ENCODE measurements at regions not wholly inside any gene's neighbourhood (a gene's known extent, or its start where the extent isn't known, plus 50 kb on each side); places are given as distances from the start of the nearest gene placed in this dataset.

DNA sequence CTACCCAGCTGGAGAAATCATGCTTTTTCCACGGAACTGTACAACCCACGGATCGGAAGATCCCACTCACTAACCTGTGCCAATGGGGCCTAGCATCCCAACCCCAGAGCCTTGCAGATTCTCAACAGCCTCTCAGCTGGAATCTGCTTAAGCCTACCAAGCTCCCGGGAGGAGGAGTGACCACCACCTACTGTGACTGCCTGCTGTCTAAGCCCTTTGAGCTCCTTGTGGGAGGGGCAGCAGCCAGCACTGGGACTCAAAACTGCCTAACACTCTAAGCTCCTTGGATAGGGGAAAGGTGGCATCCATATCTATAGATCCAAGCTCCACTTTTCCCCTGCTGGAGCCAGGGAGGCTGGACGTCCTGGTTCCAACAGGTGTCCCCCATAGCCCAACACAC, 254.4 kb upstream of the CNTNAP2 start:
- TF ChIP-seq, protein P1, sequence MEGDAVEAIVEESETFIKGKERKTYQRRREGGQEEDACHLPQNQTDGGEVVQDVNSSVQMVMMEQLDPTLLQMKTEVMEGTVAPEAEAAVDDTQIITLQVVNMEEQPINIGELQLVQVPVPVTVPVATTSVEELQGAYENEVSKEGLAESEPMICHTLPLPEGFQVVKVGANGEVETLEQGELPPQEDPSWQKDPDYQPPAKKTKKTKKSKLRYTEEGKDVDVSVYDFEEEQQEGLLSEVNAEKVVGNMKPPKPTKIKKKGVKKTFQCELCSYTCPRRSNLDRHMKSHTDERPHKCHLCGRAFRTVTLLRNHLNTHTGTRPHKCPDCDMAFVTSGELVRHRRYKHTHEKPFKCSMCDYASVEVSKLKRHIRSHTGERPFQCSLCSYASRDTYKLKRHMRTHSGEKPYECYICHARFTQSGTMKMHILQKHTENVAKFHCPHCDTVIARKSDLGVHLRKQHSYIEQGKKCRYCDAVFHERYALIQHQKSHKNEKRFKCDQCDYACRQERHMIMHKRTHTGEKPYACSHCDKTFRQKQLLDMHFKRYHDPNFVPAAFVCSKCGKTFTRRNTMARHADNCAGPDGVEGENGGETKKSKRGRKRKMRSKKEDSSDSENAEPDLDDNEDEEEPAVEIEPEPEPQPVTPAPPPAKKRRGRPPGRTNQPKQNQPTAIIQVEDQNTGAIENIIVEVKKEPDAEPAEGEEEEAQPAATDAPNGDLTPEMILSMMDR (IDR thresholded peaks at IDR 0.05): no peak
- no peak for TF ChIP-seq POLR2A (IDR thresholded peaks at IDR 0.05)
